HL-60 (cell line): ENCODE measurements at regions not wholly inside any gene's neighbourhood (a gene's known extent, or its start where the extent isn't known, plus 50 kb on each side); places are given as distances from the start of the nearest gene placed in this dataset.

ENCODE experiments used
- DNase-seq, 2 experiments: peaks; one replicate each; pipeline ENCODE4 v3.0.0-alpha.2; 2010 to 2020; ENCODE audit warnings: low read depth in 1 of 2, low spot score in 1 of 2
- H3K27ac ChIP-seq: fragments of 250-450 bp; sonication (Bioruptor Pico); replicated peaks from 2 replicates; pipeline ENCODE4 v1.5.1; 2020; ENCODE audit warnings: mild to moderate bottlenecking, moderate library complexity
- H3K27me3 ChIP-seq: fragments of 250-450 bp; sonication (Bioruptor Pico); 2 replicates; pipeline ENCODE4 v1.5.1; 2021; ENCODE audit warnings: mild to moderate bottlenecking, moderate library complexity; ENCODE audit not compliant: insufficient read depth, poor library complexity, severe bottlenecking
- H3K4me3 ChIP-seq: replicated peaks from 2 replicates; pipeline ENCODE4 v1.5.1; 2011; ENCODE audit warnings: mild to moderate bottlenecking, control low read depth, low read length; ENCODE audit not compliant: insufficient read depth
- GABPA ChIP-seq: IDR thresholded peaks from 2 replicates; pipeline ENCODE4 v1.6.1; 2012; ENCODE audit warnings: low read depth
- POLR2AphosphoS5 ChIP-seq: IDR thresholded peaks from 2 replicates; pipeline ENCODE4 v1.6.1; 2012; ENCODE audit warnings: low read depth
- SPI1 ChIP-seq: IDR thresholded peaks from 2 replicates; pipeline ENCODE4 v1.6.1; 2012; ENCODE audit warnings: low read depth, mild to moderate bottlenecking, borderline replicate concordance
- TF ChIP-seq, protein P1 (sequence below): IDR thresholded peaks from one replicate; pipeline ENCODE4 v1.5.1; 2011; ENCODE audit warnings: low read length, control low read depth, inconsistent platforms; ENCODE audit not compliant: insufficient read depth
- TF ChIP-seq, protein P2 (sequence below): IDR thresholded peaks from 2 replicates; pipeline ENCODE4 v1.6.1; 2012; ENCODE audit warnings: low read depth; ENCODE audit not compliant: insufficient replicate concordance

DNA sequence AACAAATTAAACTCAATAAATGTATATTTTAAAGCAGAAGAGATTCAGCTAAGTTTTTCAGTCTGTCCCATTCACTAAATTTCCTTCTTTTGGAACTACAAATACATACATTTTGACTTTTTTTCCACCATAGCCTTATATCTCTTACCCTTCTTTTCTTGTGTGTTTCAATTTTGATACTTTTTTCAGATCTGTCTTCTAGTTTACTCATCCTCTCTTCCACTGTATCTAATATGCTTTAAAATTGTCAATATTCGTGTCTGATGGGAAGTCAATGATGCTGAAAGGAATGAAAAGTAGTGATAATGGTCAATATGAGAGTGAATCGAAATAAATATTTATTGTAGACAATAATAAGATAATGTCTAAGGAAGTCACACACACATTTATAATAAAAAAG is 332.3 kb upstream of the KIRREL3 start:
- TF ChIP-seq GABPA, result no peak
- no peak for TF ChIP-seq POLR2AphosphoS5
- TF ChIP-seq, protein P1, sequence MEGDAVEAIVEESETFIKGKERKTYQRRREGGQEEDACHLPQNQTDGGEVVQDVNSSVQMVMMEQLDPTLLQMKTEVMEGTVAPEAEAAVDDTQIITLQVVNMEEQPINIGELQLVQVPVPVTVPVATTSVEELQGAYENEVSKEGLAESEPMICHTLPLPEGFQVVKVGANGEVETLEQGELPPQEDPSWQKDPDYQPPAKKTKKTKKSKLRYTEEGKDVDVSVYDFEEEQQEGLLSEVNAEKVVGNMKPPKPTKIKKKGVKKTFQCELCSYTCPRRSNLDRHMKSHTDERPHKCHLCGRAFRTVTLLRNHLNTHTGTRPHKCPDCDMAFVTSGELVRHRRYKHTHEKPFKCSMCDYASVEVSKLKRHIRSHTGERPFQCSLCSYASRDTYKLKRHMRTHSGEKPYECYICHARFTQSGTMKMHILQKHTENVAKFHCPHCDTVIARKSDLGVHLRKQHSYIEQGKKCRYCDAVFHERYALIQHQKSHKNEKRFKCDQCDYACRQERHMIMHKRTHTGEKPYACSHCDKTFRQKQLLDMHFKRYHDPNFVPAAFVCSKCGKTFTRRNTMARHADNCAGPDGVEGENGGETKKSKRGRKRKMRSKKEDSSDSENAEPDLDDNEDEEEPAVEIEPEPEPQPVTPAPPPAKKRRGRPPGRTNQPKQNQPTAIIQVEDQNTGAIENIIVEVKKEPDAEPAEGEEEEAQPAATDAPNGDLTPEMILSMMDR, result no peak
- TF ChIP-seq SPI1, result no peak
- TF ChIP-seq, protein P2, sequence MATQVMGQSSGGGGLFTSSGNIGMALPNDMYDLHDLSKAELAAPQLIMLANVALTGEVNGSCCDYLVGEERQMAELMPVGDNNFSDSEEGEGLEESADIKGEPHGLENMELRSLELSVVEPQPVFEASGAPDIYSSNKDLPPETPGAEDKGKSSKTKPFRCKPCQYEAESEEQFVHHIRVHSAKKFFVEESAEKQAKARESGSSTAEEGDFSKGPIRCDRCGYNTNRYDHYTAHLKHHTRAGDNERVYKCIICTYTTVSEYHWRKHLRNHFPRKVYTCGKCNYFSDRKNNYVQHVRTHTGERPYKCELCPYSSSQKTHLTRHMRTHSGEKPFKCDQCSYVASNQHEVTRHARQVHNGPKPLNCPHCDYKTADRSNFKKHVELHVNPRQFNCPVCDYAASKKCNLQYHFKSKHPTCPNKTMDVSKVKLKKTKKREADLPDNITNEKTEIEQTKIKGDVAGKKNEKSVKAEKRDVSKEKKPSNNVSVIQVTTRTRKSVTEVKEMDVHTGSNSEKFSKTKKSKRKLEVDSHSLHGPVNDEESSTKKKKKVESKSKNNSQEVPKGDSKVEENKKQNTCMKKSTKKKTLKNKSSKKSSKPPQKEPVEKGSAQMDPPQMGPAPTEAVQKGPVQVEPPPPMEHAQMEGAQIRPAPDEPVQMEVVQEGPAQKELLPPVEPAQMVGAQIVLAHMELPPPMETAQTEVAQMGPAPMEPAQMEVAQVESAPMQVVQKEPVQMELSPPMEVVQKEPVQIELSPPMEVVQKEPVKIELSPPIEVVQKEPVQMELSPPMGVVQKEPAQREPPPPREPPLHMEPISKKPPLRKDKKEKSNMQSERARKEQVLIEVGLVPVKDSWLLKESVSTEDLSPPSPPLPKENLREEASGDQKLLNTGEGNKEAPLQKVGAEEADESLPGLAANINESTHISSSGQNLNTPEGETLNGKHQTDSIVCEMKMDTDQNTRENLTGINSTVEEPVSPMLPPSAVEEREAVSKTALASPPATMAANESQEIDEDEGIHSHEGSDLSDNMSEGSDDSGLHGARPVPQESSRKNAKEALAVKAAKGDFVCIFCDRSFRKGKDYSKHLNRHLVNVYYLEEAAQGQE, result no peak

DNA sequence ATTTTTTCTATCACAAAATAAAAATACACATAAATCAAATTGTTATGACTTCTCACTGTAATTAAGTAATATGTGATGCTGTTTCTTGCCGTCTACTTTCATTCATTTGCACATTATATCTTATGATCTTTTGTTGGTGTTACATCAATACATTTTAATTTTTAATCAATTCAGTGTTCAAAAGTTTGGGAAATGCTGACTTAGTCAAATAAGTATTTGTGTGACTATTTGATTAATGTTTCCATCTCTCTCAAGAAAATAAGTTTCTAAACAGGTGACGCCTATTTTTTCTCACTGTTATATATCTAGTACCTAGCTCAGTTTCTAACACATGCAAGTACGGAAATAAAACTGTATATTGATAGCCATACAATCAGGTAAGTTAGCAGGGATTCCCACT is 329.5 kb upstream of the KIRREL3 start:
- Histone ChIP-seq H3K4me3 (no peak overlapping the region), H3K27ac (no peak overlapping the region), H3K27me3 (no peaks in the 10 kb centered on the region)
- DNase-seq, result no peak
- TF ChIP-seq GABPA (no peak), SPI1 (no peak), POLR2AphosphoS5 (no peak)
- TF ChIP-seq, protein P2, result no peak
- TF ChIP-seq, protein P1, result no peak

More for the DNA sequence above, 332.3 kb upstream of the KIRREL3 start:
- DNase-seq, result no peak
- H3K4me3 ChIP-seq, result no peak overlapping the region
- no peaks in the 10 kb centered on the region for H3K27me3 ChIP-seq
- H3K27ac ChIP-seq, result no peak overlapping the region

DNA sequence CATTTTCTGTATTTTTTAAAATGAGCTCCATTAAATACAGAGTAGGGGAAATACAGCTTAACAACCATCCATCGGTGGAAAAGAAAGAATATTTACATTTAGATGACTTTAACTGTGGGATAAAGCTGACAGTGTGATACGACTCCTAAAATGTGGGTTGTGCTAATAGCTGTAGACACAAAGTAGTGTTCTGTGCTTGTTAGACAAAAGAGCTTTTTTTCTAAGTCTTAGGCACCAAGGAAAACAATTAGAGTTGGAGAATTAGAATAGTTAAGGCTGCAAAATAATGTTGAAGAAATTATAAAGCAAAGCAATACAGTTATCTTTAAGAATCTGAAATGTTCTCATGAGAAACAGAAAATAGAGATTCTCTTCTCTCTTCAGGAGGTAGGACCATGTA is 307.7 kb upstream of the KIRREL3 start:
- H3K4me3 ChIP-seq, result no peak overlapping the region
- DNase-seq, result no peak
- TF ChIP-seq GABPA (no peak), SPI1 (no peak), POLR2AphosphoS5 (no peak)
- TF ChIP-seq, protein P2, result no peak
- TF ChIP-seq, protein P1, result no peak
- H3K27me3 ChIP-seq, result no peaks in the 10 kb centered on the region
- H3K27ac ChIP-seq, result no peak overlapping the region
